Bronchial epithelial cell (primary cell): ENCODE measurements at regions not wholly inside any gene's neighbourhood (a gene's known extent, or its start where the extent isn't known, plus 50 kb on each side); places are given as distances from the start of the nearest gene placed in this dataset.
"Not testable (repeated sequence)": the region's sequence is repeated elsewhere in the genome, so short reads cannot be mapped to it uniquely, and the experiment has no call there.

Experiments used
- DNase-seq: peaks from one replicate; pipeline ENCODE4 v3.0.0-alpha.2; 2010; ENCODE audit warnings: low read depth
- FAIRE-seq: peaks from 2 replicates; lab custom pipeline; 2011; peaks lifted over from hg19 to GRCh38; lab: Jason Lieb, UNC
- H3K27me3 ChIP-seq: 2 replicates; pipeline ENCODE4 v1.5.1; 2011; ENCODE audit warnings: low read length; ENCODE audit not compliant: control insufficient read depth, insufficient read depth
- H3K36me3 ChIP-seq: 2 replicates; pipeline ENCODE4 v1.5.1; 2011; ENCODE audit warnings: low read length; ENCODE audit not compliant: control insufficient read depth, insufficient read depth
- H3K4me3 ChIP-seq: 2 replicates; pipeline ENCODE4 v1.5.1; 2011; ENCODE audit warnings: mild to moderate bottlenecking, low read depth, low read length, control low read depth
- TF ChIP-seq, protein P1 (sequence below): IDR thresholded peaks from 2 replicates; pipeline ENCODE4 v1.5.1; 2011; ENCODE audit warnings: mild to moderate bottlenecking, moderate library complexity, low read length, control low read depth, inconsistent platforms; ENCODE audit not compliant: insufficient read depth, severe bottlenecking

DNA sequence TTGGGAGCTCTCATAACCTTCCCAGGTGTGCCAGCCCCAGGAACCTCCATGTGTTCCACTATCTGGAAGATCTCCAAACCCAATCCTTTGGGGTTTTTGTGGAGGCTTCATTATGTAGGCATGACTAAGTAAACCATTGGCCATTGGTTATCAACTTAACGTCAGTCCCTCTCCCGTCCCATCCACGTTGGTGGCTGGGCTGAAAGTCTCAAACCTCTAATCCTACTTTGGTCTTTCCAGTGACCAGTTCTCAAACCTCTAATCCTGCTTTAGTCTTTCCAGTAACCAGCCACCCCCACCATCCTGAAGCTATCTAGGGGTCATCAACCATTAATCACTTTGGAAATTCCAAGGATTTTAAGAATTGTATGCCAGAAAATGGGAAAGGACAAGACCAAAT, 704.7 kb upstream of the TMEFF2 start:
- TF ChIP-seq, protein P1, sequence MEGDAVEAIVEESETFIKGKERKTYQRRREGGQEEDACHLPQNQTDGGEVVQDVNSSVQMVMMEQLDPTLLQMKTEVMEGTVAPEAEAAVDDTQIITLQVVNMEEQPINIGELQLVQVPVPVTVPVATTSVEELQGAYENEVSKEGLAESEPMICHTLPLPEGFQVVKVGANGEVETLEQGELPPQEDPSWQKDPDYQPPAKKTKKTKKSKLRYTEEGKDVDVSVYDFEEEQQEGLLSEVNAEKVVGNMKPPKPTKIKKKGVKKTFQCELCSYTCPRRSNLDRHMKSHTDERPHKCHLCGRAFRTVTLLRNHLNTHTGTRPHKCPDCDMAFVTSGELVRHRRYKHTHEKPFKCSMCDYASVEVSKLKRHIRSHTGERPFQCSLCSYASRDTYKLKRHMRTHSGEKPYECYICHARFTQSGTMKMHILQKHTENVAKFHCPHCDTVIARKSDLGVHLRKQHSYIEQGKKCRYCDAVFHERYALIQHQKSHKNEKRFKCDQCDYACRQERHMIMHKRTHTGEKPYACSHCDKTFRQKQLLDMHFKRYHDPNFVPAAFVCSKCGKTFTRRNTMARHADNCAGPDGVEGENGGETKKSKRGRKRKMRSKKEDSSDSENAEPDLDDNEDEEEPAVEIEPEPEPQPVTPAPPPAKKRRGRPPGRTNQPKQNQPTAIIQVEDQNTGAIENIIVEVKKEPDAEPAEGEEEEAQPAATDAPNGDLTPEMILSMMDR: no peak
- Histone ChIP-seq H3K27me3 (no peaks in the 10 kb centered on the region), H3K4me3 (no peak overlapping the region), H3K36me3 (no peaks in the 10 kb centered on the region)
- no peak for FAIRE-seq
- no peak for DNase-seq

DNA sequence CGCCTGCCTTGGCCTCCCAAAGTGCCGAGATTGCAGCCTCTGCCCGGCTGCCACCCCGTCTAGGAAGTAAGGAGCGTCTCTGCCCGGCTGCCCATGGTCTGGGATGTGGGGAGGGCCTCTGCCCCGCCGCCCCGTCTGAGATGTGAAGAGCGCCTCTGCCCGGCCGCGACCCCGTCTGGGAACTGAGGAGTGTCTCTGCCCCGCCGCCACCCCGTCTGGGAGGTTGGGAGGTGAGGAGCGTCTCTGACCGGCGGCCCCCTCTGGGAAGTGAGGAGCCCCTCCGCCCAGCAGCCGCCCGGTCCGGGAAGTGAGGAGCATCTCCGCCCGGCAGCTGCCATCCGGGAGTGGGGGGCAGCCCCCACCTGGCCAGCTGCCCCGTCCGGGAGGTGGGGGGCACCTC, 699.2 kb upstream of the TMEFF2 start:
- FAIRE-seq, H3K36me3 ChIP-seq, DNase-seq, H3K27me3 ChIP-seq, H3K4me3 ChIP-seq: not testable (repeated sequence)

DNA sequence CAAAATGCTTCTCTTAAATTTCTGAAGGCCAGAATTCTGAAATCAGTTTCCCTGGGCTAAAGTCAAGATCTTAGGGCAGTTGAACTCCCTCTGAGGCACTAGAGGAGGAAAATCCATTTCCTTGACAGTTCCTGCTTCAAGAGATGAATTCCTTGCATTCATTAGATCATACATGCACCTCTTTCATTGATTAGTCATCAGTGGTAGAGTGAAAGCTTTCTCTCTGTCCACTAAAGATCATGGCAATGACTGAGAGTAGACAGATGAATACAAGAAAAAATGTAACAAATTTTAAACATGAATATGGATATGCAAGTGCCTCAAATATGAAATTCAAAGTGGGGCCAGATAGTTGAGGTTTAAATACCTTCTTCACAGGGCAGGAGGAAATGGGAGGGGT, 693.4 kb upstream of the TMEFF2 start:
- FAIRE-seq (no peak), DNase-seq (peak; percentile 26)
- Histone ChIP-seq H3K27me3 (no peaks in the 10 kb centered on the region), H3K4me3 (no peak overlapping the region), H3K36me3 (no peaks in the 10 kb centered on the region)
- TF ChIP-seq, protein P1: no peak

DNA sequence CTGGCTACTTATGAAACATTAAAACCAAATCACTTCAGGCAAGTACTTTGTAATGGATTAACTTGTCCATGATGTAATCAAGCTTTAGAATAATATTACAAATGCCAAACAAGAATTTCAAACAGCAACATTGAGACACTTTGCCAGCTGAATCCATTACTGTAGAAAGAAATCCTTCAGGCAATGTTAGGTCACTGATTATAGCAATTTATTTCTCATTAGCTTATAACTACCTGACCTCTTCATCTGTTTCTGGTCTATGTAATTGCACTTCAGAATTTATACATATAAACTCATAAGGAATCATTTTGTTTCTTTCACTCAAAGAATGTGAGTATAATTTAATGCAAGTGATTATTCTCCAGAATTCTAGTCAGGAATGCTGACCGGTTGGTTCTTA, 692.6 kb upstream of the TMEFF2 start:
- TF ChIP-seq, protein P1: no peak
- no peaks in the 10 kb centered on the region for H3K27me3 ChIP-seq
- no peaks in the 10 kb centered on the region for H3K36me3 ChIP-seq
- no peak overlapping the region for H3K4me3 ChIP-seq
- DNase-seq (peak; percentile 29), FAIRE-seq (no peak)

DNA sequence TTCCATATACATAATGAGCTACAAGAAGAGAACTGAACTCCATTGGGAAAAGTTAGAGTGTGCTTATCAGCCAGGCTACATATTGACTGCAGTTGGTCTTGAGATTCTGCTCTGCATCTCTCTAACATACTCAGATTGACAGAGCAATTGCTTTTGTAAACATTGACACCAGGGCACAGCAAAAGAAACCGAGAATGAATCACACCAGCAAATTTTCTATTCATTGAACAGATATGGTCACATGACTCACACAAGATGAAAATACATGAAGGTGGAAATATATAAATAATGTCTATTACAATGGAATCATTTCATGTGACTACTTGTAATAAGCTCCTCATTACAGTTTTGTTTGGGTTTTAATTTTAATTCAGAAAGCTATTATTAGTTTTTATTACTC, 691.9 kb upstream of the TMEFF2 start:
- TF ChIP-seq, protein P1: no peak
- peak; percentile 77 for DNase-seq
- no peak overlapping the region for H3K4me3 ChIP-seq
- no peaks in the 10 kb centered on the region for H3K36me3 ChIP-seq
- no peaks in the 10 kb centered on the region for H3K27me3 ChIP-seq
- peak; percentile 40 for FAIRE-seq

DNA sequence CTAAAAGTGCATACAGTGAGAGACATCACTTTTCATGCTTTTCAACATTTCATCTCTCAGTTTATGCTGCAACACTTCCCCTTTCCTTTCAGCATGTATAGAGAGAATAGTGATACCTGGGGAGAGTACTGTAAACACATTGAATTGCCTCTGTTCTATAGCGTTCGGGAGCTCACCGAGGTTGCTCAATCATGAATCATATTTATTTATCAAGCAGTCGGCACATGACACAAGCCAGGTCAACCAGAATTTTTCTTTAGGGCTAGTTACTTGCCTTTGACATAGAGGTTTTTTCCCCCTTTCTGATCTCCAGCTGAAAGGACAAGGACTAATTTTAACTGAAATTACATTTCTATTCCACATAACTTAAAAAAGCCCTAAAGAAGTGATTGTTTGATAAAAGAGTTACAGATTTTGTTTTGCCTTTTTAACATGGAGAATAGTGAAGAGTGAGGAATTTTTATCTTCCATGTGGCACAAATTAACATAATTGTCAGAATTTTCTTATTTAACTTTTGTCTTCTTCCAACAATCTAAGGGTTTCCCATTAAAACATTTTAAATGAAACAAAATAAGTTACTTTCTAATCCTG, 690.9 kb upstream of the TMEFF2 start:
- DNase-seq (peak; percentile 82), FAIRE-seq (no peak)
- TF ChIP-seq, protein P1: no peak
- H3K27me3 ChIP-seq: no peaks in the 10 kb centered on the region
- H3K4me3 ChIP-seq: no peak overlapping the region
- H3K36me3 ChIP-seq: no peaks in the 10 kb centered on the region
